OCI-LY7 (cell line): ENCODE measurements at regions not wholly inside any gene's neighbourhood (a gene's known extent, or its start where the extent isn't known, plus 50 kb on each side); places are given as distances from the start of the nearest gene placed in this dataset.
A peak's percentile ranks its signal among the peaks of the same experiment; 100 is the strongest.

ENCODE experiments used
- BruUV-seq: library from RNA; stranded (reverse); fragments of 400-500 nt; replicated peaks from 2 replicates; lab custom pipeline; 2021; lab: Mats Ljungman, UMichigan
- CTCF ChIA-PET: fragments of 300-600 bp; sonication (Branson Sonifier 250); formaldehyde crosslinking; loops from one replicate; lab custom pipeline; 2022; ENCODE audit warnings: antibody characterized with exemption; ENCODE audit not compliant: unreplicated experiment; lab: Charles Lee
- POLR2A ChIA-PET: fragments of 300-600 bp; sonication (Branson Sonifier 250); formaldehyde crosslinking; loops from one replicate; lab custom pipeline; 2022; ENCODE audit warnings: antibody characterized with exemption; lab: Charles Lee
- DNase-seq: peaks from one replicate; pipeline ENCODE4 v3.0.0-alpha.2; 2015; ENCODE audit warnings: low spot score
- H2AFZ ChIP-seq: fragments of 200-600 bp; sonication (generic), shearing (Covaris generic); 2 replicates; pipeline ENCODE4 v1.6.1; 2014; ENCODE audit warnings: mild to moderate bottlenecking, antibody characterized with exemption, low read length, moderate library complexity
- H3K27ac ChIP-seq: fragments of 200-600 bp; sonication (generic); 2 replicates; pipeline ENCODE4 v1.5.1; 2014; ENCODE audit warnings: mixed run types, low read depth, mild to moderate bottlenecking, moderate library complexity, low read length, inconsistent platforms; ENCODE audit not compliant: poor library complexity, severe bottlenecking
- H3K36me3 ChIP-seq: fragments of 200-600 bp; sonication (generic); 2 replicates; pipeline ENCODE4 v1.6.1; 2014; ENCODE audit warnings: mild to moderate bottlenecking, antibody characterized with exemption, low read length, moderate library complexity, mixed read lengths; ENCODE audit not compliant: insufficient read depth
- H3K4me1 ChIP-seq: fragments of 200-600 bp; sonication (generic); 2 replicates; pipeline ENCODE4 v1.5.1; 2014; ENCODE audit warnings: mild to moderate bottlenecking, low read length; ENCODE audit not compliant: insufficient read depth, poor library complexity, severe bottlenecking
- H3K4me2 ChIP-seq: fragments of 200-600 bp; sonication (generic); 2 replicates; pipeline ENCODE4 v1.6.1; 2014; ENCODE audit warnings: mild to moderate bottlenecking, low read length
- H3K4me3 ChIP-seq: fragments of 200-600 bp; sonication (generic); 2 replicates; pipeline ENCODE4 v1.5.1; 2014; ENCODE audit warnings: mild to moderate bottlenecking, low read depth, low read length; ENCODE audit not compliant: poor library complexity, severe bottlenecking
- H3K79me2 ChIP-seq: fragments of 200-600 bp; sonication (generic); 2 replicates; pipeline ENCODE4 v1.6.1; 2016; ENCODE audit warnings: low read depth, mild to moderate bottlenecking, low read length, moderate library complexity, mixed read lengths; ENCODE audit not compliant: insufficient read depth
- H3K9me2 ChIP-seq: fragments of 200-600 bp; sonication (generic); 2 replicates; pipeline ENCODE4 v1.6.1; 2016; ENCODE audit warnings: mild to moderate bottlenecking, low read length, mixed read lengths; ENCODE audit not compliant: insufficient read depth
- H3K9me3 ChIP-seq: fragments of 200-600 bp; sonication (generic); 2 replicates; pipeline ENCODE4 v1.6.1; 2014; ENCODE audit warnings: mild to moderate bottlenecking, mixed run types, low read length, mixed read lengths
- H4K20me1 ChIP-seq: fragments of 200-600 bp; sonication (generic); 2 replicates; pipeline ENCODE4 v1.6.1; 2014; ENCODE audit warnings: mild to moderate bottlenecking, antibody characterized with exemption, low read length, moderate library complexity, mixed read lengths; ENCODE audit not compliant: insufficient read depth
- CTCF ChIP-seq: fragments of 200-600 bp; sonication (generic); conservative IDR thresholded peaks from 2 replicates; pipeline ENCODE4 v1.5.1; 2014; ENCODE audit warnings: mild to moderate bottlenecking, antibody characterized with exemption, low read length, moderate library complexity, mixed read lengths
- EZH2phosphoT487 ChIP-seq: fragments of 200-600 bp; sonication (generic); IDR thresholded peaks from 2 replicates; pipeline ENCODE4 v1.6.1; 2018; ENCODE audit warnings: low read depth, borderline replicate concordance, mild to moderate bottlenecking, mixed run types, antibody characterized with exemption, low read length, moderate library complexity, mixed read lengths
- intact Hi-C: fragments of 100-400 bp; cut with micrococcal nuclease; formaldehyde crosslinking; loops from one replicate; pipeline ENCODE4 v1.10.0; 2022; ENCODE audit not compliant: unreplicated experiment

GRCh38 chr22:48093981-48094380 is 1331.5 kb downstream of the TBC1D22A start:
- Histone ChIP-seq H3K4me1 (peaks cover 91% of the 10 kb centered on the region), H3K4me2 (no peak overlapping the region), H3K9me2 (no peaks in the 10 kb centered on the region), H3K27ac (no peak overlapping the region), H4K20me1 (no peaks in the 10 kb centered on the region), H3K79me2 (no peaks in the 10 kb centered on the region), H3K9me3 (peaks cover 9% of the 10 kb centered on the region; the same call in 1 of the 2 replicates), H2AFZ (no peak overlapping the region), H3K4me3 (no peak overlapping the region), H3K36me3 (no peaks in the 10 kb centered on the region)
- no TSS peak for BruUV-seq
- no peak for DNase-seq
- POLR2A ChIA-PET: interaction anchor here (0.5 to 2.6 kb wide), 5 partner anchors 23 to 1215 kb away, joined by 3 to 8 read pairs (median 4); no protein-coding TSS in a partner anchor
- intact Hi-C loops: no loop called here
- CTCF ChIA-PET: no interaction called here
- TF ChIP-seq EZH2phosphoT487 (no peak), CTCF (no peak)

GRCh38 chr22:48092866-48093265 is 1330.4 kb downstream of the TBC1D22A start:
- BruUV-seq: no TSS peak
- H3K4me2 ChIP-seq: 0 out of 2 replicates have a peak overlapping the region, but pooled peaks have one; percentile 31
- intact Hi-C loops: no loop called here
- no peaks in the 10 kb centered on the region for H4K20me1 ChIP-seq
- no peak overlapping the region for H3K27ac ChIP-seq
- H2AFZ ChIP-seq: no peak overlapping the region
- H3K4me1 ChIP-seq: peaks cover 93% of the 10 kb centered on the region
- POLR2A ChIA-PET: interaction anchor here (1.3 to 2.6 kb wide), 3 partner anchors 10 to 48 kb away, joined by 3 to 8 read pairs (median 7); no protein-coding TSS in a partner anchor
- no peak overlapping the region for H3K4me3 ChIP-seq
- no peak for DNase-seq
- no peaks in the 10 kb centered on the region for H3K36me3 ChIP-seq
- H3K9me2 ChIP-seq: no peaks in the 10 kb centered on the region
- no peaks in the 10 kb centered on the region for H3K79me2 ChIP-seq
- H3K9me3 ChIP-seq: peaks cover 9% of the 10 kb centered on the region; the same call in 1 of the 2 replicates
- CTCF ChIA-PET: no interaction called here
- TF ChIP-seq EZH2phosphoT487: no peak
- no peak for TF ChIP-seq CTCF

GRCh38 chr22:48091656-48092223 is 1329.3 kb downstream of the TBC1D22A start:
- Histone ChIP-seq H3K27ac (peak overlapping the region; percentile 52), H3K79me2 (no peaks in the 10 kb centered on the region), H3K9me2 (no peaks in the 10 kb centered on the region), H3K4me1 (peaks cover 85% of the 10 kb centered on the region), H3K4me3 (peak overlapping the region; percentile 46), H2AFZ (peak overlapping the region; percentile 80; the same call in 1 of the 2 replicates), H4K20me1 (no peaks in the 10 kb centered on the region), H3K36me3 (no peaks in the 10 kb centered on the region), H3K4me2 (peak overlapping the region; percentile 65), H3K9me3 (peaks cover 9% of the 10 kb centered on the region; the same call in 1 of the 2 replicates)
- BruUV-seq: no TSS peak
- DNase-seq: no peak
- TF ChIP-seq CTCF: no peak
- no peak for TF ChIP-seq EZH2phosphoT487
- POLR2A ChIA-PET: interaction anchor here (1.3 kb wide), 1 partner anchor 9 kb away, joined by 7 read pairs; no protein-coding TSS in a partner anchor
- intact Hi-C loops: loop anchor here (1.0 kb wide), 1 partner anchor 8 kb away; no protein-coding TSS in a partner anchor
- CTCF ChIA-PET: no interaction called here
